SK-N-MC (cell line): ENCODE measurements at regions not wholly inside any gene's neighbourhood (a gene's known extent, or its start where the extent isn't known, plus 50 kb on each side); places are given as distances from the start of the nearest gene placed in this dataset.
A peak's percentile ranks its signal among the peaks of the same experiment; 100 is the strongest.

Source experiments
- DNase-seq: peaks from one replicate; pipeline ENCODE4 v3.0.0-alpha.2; 2011; ENCODE audit warnings: low read depth, low spot score
- H3K27ac ChIP-seq: fragments of 200-600 bp; sonication (generic); 2 replicates; pipeline ENCODE4 v1.5.1; 2016; ENCODE audit warnings: mixed run types
- H3K36me3 ChIP-seq: fragments of 200-600 bp; sonication (generic); 2 replicates; pipeline ENCODE4 v1.6.1; 2017; ENCODE audit warnings: antibody characterized with exemption, low read length, mixed read lengths; ENCODE audit not compliant: insufficient read depth
- H3K4me3 ChIP-seq: fragments of 200-600 bp; sonication (generic); 2 replicates; pipeline ENCODE4 v1.5.1; 2016
- H3K9ac ChIP-seq: fragments of 200-600 bp; sonication (generic); 2 replicates; pipeline ENCODE4 v1.8.0; 2017; ENCODE audit warnings: mixed run types, mixed read lengths; ENCODE audit not compliant: insufficient read length
- H3K9me3 ChIP-seq: fragments of 200-600 bp; sonication (generic); 2 replicates; pipeline ENCODE4 v1.6.1; 2017; ENCODE audit warnings: low read depth, mild to moderate bottlenecking, antibody characterized with exemption, low read length, moderate library complexity, mixed read lengths
- EZH2 ChIP-seq: fragments of 200-600 bp; sonication (generic); IDR thresholded peaks from one replicate; pipeline ENCODE4 v1.6.1; 2017; ENCODE audit warnings: antibody characterized with exemption
- FOXP2 ChIP-seq: optimal IDR thresholded peaks from 2 replicates; pipeline ENCODE3; 2011; ENCODE audit warnings: mild to moderate bottlenecking, moderate library complexity; ENCODE audit not compliant: insufficient read depth; ENCODE audit errors: extremely low read length, control extremely low read depth
- POLR2AphosphoS5 ChIP-seq: IDR thresholded peaks from 2 replicates; pipeline ENCODE4 v1.6.1; 2012; ENCODE audit warnings: mild to moderate bottlenecking, low read depth, low read length, borderline replicate concordance

DNA sequence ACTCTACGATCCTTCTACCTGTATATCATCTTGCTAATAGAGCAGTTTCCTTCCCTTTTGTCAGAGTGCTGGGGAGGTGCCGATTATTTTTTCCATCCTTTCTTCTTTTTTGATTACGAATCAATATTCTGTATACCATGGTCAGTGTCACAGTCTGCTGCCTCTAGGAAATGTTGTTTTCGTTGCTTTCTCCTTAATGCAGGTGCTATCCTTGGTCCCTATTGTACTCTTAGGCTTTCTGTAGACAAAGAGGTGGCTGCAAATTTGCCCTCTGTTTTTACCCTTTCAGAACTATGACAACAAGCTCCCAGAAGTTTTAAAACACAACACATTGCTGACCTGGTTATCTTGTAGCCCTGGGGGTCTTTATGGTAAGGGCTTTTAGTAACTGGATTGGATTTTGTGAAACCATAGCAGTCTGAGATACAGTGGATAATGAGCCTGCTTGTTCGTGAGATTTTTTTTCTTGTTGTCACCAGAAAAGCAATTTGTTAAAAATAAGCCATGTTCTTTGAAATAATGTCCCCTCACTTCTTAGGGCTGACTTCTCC is 430.3 kb upstream of the TPM1 start:
- DNase-seq, result no peak
- no peak overlapping the region for H3K27ac ChIP-seq
- H3K9ac ChIP-seq, result no peak overlapping the region
- TF ChIP-seq POLR2AphosphoS5 (no peak), FOXP2 (no peak), EZH2 (no peak)
- H3K36me3 ChIP-seq, result no peaks in the 10 kb centered on the region
- no peaks in the 10 kb centered on the region for H3K9me3 ChIP-seq
- no peak overlapping the region for H3K4me3 ChIP-seq

DNA sequence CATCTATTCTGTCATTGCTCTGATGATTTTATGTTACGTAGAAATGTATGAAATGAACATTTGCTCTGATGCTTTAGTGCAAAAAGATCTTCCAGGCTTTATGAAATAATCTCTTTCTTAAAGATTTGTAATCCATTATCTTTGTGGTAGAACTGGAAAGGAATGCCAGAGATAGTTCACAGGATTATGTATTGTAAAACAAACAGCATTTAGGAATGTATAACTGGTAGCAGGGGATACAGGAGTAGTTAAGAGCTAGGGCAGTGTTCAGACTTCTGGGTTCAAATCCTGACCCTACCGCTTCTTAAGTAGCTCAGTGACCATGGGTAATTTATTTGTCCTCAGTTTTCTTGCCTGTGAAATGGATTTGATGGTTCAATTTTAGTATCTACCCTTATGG is 429.8 kb upstream of the TPM1 start:
- TF ChIP-seq EZH2 (no peak), POLR2AphosphoS5 (no peak), FOXP2 (no peak)
- Histone ChIP-seq H3K9ac (no peak overlapping the region), H3K4me3 (no peak overlapping the region), H3K36me3 (no peaks in the 10 kb centered on the region), H3K9me3 (no peaks in the 10 kb centered on the region), H3K27ac (no peak overlapping the region)
- no peak for DNase-seq

GRCh38 chr15:62616746-62617145 is 425.8 kb upstream of the TPM1 start:
- DNase-seq, result no peak
- H3K9me3 ChIP-seq, result no peaks in the 10 kb centered on the region
- H3K36me3 ChIP-seq, result no peaks in the 10 kb centered on the region
- H3K27ac ChIP-seq, result no peak overlapping the region
- no peak overlapping the region for H3K4me3 ChIP-seq
- H3K9ac ChIP-seq, result no peak overlapping the region
- TF ChIP-seq POLR2AphosphoS5 (no peak), EZH2 (no peak), FOXP2 (no peak)

DNA sequence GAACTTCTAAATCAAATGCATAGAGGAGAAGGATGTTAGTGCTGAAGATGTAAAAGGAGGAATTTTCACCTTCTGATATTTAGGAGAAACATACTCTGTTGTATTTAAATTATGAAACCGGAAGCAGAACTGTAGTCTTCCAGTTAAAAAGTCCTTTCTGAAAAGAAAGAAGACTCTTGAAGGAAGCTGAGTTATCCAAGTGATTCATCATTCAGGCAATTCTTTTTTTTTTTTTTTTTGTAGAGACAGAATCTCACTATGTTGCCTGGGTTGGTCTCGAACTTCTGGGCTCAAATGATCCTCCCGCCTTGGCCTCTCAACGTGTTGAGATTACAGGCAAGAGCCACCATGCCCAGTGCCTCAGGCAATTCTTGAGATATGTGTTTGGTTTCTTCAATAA is 424.8 kb upstream of the TPM1 start:
- H3K36me3 ChIP-seq, result no peaks in the 10 kb centered on the region
- no peak for TF ChIP-seq POLR2AphosphoS5
- TF ChIP-seq FOXP2, result no peak
- TF ChIP-seq EZH2, result no peak
- no peak overlapping the region for H3K9ac ChIP-seq

DNA sequence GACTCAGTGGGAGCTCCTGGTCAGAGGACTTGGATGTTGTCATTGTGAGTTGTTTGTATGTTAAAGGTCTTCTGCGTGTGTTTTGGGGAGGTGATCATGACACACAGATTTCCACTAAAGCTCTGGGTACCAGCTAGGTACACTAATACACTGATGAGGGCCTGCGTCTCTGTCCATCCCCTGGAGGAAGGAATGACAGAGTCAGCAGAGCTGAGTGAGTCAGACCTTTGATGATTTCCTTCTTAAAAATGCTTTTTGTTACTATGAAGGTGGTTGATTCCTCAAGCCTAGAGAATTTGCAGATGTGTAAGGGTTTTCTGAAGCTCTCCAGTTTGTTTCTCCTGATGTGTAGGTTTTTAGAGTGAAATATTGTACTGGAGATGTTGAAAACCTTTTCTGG is 424.1 kb upstream of the TPM1 start:
- Histone ChIP-seq H3K36me3 (no peaks in the 10 kb centered on the region), H3K9ac (no peak overlapping the region), H3K4me3 (no peak overlapping the region), H3K9me3 (no peaks in the 10 kb centered on the region), H3K27ac (no peak overlapping the region)
- TF ChIP-seq FOXP2 (no peak), POLR2AphosphoS5 (no peak), EZH2 (no peak)
- no peak for DNase-seq

More for the DNA sequence above, 424.8 kb upstream of the TPM1 start:
- Histone ChIP-seq H3K9me3 (no peaks in the 10 kb centered on the region), H3K27ac (no peak overlapping the region), H3K4me3 (no peak overlapping the region)
- no peak for DNase-seq

GRCh38 chr15:62618846-62619504 is 423.6 kb upstream of the TPM1 start:
- Histone ChIP-seq H3K36me3 (no peaks in the 10 kb centered on the region), H3K27ac (no peak overlapping the region), H3K4me3 (no peak overlapping the region), H3K9me3 (no peaks in the 10 kb centered on the region), H3K9ac (no peak overlapping the region)
- no peak for TF ChIP-seq EZH2
- no peak for TF ChIP-seq POLR2AphosphoS5
- no peak for TF ChIP-seq FOXP2
- DNase-seq, result no peak

DNA sequence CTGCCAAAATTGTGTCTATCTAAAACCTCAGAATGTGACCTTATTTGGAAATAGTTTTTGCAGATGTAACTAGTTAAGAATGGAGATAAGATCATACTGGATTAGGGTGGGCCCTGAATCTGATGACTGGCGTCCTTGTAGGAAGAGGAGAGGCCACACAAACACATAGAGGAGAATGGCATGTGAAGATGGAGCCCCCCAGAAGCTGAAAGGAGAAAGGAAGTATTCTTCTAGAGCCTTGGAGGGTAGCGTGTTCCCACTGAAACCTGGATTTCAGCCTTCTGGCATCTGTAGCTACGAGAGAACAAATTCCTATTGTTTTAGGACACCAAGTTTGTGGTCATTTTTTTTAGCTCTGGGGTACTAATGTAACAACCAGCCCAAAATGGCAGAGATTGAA is 423.0 kb upstream of the TPM1 start:
- TF ChIP-seq POLR2AphosphoS5 (no peak), FOXP2 (no peak), EZH2 (no peak)
- no peaks in the 10 kb centered on the region for H3K9me3 ChIP-seq
- no peak for DNase-seq
- no peak overlapping the region for H3K9ac ChIP-seq
- no peaks in the 10 kb centered on the region for H3K36me3 ChIP-seq
- H3K27ac ChIP-seq, result no peak overlapping the region
- H3K4me3 ChIP-seq, result no peak overlapping the region

DNA sequence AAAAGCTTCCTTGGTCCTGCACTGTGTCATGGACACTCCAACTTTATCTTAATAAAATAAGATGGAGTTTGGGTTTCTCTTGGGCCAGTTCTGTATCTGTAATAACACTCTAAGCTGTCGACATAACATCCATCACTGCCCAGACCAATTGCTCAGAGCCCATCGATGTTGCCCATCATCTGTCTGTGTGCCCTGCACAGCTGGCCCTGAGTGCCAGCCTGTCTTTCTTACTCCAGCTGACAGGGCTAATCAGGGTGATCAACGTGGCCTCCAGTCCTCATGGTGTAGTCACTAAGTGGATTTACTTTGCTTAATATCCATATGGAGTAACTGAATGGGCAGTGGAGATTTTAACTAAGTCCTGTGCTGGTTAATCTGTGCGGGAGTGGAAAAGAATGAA is 419.8 kb upstream of the TPM1 start:
- TF ChIP-seq FOXP2 (no peak), EZH2 (no peak)
- no peaks in the 10 kb centered on the region for H3K36me3 ChIP-seq
- H3K4me3 ChIP-seq, result no peak overlapping the region
- no peaks in the 10 kb centered on the region for H3K9me3 ChIP-seq
- DNase-seq, result no peak
- H3K9ac ChIP-seq, result no peak overlapping the region
- no peak overlapping the region for H3K27ac ChIP-seq

DNA sequence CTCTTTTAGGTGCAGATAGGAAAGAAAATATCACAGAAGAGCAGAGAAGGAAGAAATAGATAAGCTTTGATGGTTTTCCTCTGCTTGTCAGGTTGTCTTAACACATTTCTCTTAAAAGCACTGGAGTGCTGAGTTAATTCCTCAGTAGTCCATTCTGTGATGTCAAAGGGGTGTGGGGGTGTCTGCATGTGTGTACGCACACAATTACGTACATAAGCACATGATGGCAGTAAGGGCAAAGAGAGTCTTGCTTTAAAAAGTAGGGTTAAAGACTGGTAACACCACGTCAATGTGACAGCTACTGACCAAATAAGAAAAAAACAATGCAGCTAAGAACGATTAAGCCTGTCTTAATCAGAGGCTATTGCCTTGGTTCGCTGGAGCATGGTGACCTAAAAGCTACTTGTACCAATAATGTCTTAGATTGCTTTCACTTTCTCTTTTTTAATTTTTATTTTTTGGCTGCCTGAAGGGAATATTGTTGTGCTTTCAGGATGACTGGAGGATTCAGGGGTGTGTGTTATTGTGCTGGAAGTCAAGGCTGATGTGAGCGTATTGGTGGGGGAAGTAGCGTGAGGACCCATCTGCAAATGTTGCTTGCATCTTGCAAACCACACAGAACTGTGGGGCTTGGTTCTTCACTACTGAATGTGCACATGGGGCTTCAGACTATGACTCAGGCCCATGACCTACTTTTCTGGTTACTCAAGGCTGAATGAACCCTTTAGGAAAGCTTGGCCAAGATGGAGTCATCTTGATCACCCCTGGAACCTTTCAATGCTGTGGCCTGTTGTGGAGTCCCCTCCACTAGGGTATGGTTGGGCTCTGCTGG is 417.8 kb upstream of the TPM1 start:
- H3K27ac ChIP-seq, result no peak overlapping the region
- H3K9ac ChIP-seq, result no peak overlapping the region

More for the DNA sequence above, 417.8 kb upstream of the TPM1 start:
- peak overlapping the region; percentile 19 for H3K4me3 ChIP-seq
- TF ChIP-seq EZH2, result no peak
- TF ChIP-seq POLR2AphosphoS5, result no peak
- TF ChIP-seq FOXP2, result no peak
- H3K9me3 ChIP-seq, result no peaks in the 10 kb centered on the region
- H3K36me3 ChIP-seq, result no peaks in the 10 kb centered on the region
- DNase-seq, result no peak
